Body of pancreas (tissue), 4 donors: ENCODE measurements at regions not wholly inside any gene's neighbourhood (a gene's known extent, or its start where the extent isn't known, plus 50 kb on each side); places are given as distances from the start of the nearest gene placed in this dataset.

ENCODE experiments used
- ATAC-seq: fragments of 150-250 bp; one replicate; pipeline ENCODE4 v1.9.1; 2016
- DNase-seq, 4 donors: peaks; one replicate each; pipeline ENCODE4 v3.0.0-alpha.2; 2019
- H3K27ac ChIP-seq, 4 donors: fragments of 200-600 bp; sonication (generic); 1 replicate in 3 of 4; 2 replicates in 1 of 4; pipeline versions ENCODE4 v1.5.1 to v1.6.1; 2016 to 2019; ENCODE audit warnings: mild to moderate bottlenecking in 1 of 4, mixed read lengths in 1 of 4, moderate library complexity in 1 of 4
- H3K27me3 ChIP-seq, 2 donors: fragments of 200-600 bp; sonication (generic); one replicate each; pipeline ENCODE4 v1.6.0; 2016; ENCODE audit warnings: mild to moderate bottlenecking in 1 of 2
- H3K36me3 ChIP-seq, 2 donors: fragments of 200-600 bp; sonication (generic); replicated peaks in 1 of 2; 2 replicates each; pipeline ENCODE4 v1.5.1; 2016; ENCODE audit warnings: low read depth in 2 of 2; ENCODE audit not compliant: insufficient read depth in 1 of 2
- H3K4me1 ChIP-seq: fragments of 200-600 bp; sonication (generic); one replicate; pipeline ENCODE4 v1.6.0; 2016
- H3K4me3 ChIP-seq, 2 donors: fragments of 200-600 bp; sonication (generic); 1 replicate in 1 of 2; 2 replicates in 1 of 2; pipeline ENCODE4 v1.5.1; 2016 to 2019
- H3K9me3 ChIP-seq, 3 donors: fragments of 200-600 bp; sonication (generic); 1 replicate in 2 of 3; 2 replicates in 1 of 3; pipeline ENCODE4 v1.5.1; 2016
- POLR2A ChIP-seq, 3 donors: fragments of 450-650 bp; IDR thresholded peaks; one replicate each; pipeline ENCODE4 v1.6.1; 2016; ENCODE audit warnings: antibody characterized with exemption in 3 of 3, mild to moderate bottlenecking in 2 of 3
- WGBS, 2 donors: methylation state at CpG; one replicate each; pipeline ENCODE4 v1.1.5; 2017; 5-methylcytosine and 5-hydroxymethylcytosine counted together
- intact Hi-C: fragments of 100-400 bp; cut with DNase I; formaldehyde crosslinking; loops from one replicate; pipeline ENCODE4 v1.15.1; 2023
- TF ChIP-seq, protein P1 (sequence below), 7 experiments: fragments of 450-650 bp in 4 of 7; fragments of 200-600 bp in 3 of 7; sonication (generic) in 3 of 7; IDR thresholded peaks; one replicate each; pipeline ENCODE4 v1.5.1; 2016 to 2019; ENCODE audit warnings: antibody characterized with exemption in 7 of 7

DNA sequence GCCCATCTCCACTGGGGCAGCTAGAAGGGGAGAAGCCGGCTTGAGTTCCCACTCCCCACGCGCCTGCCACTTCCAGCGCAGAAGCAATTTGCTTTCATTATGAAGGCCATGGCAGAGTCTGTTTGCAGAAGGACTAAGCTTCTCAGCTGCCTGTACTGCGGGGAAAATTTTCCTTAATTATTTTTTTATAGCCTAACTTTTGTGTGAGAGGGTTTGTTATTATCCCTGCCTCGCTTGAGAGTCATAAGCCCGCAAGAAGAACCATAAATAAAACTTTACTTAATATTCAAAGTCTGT lies 56.0 kb upstream of the DLK1 start:
- intact Hi-C loops, result no loop called here
- Histone ChIP-seq H3K9me3 (no peaks in the 10 kb centered on the region), H3K4me3 (no peak overlapping the region), H3K27ac (no peak overlapping the region), H3K4me1 (peaks cover 24% of the 10 kb centered on the region), H3K36me3 (no peaks in the 10 kb centered on the region), H3K27me3 (no peaks in the 10 kb centered on the region)
- ATAC-seq (no peak), DNase-seq (no peak)
- TF ChIP-seq, protein P1, sequence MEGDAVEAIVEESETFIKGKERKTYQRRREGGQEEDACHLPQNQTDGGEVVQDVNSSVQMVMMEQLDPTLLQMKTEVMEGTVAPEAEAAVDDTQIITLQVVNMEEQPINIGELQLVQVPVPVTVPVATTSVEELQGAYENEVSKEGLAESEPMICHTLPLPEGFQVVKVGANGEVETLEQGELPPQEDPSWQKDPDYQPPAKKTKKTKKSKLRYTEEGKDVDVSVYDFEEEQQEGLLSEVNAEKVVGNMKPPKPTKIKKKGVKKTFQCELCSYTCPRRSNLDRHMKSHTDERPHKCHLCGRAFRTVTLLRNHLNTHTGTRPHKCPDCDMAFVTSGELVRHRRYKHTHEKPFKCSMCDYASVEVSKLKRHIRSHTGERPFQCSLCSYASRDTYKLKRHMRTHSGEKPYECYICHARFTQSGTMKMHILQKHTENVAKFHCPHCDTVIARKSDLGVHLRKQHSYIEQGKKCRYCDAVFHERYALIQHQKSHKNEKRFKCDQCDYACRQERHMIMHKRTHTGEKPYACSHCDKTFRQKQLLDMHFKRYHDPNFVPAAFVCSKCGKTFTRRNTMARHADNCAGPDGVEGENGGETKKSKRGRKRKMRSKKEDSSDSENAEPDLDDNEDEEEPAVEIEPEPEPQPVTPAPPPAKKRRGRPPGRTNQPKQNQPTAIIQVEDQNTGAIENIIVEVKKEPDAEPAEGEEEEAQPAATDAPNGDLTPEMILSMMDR (IDR thresholded peaks at IDR 0.05), result no peak
- TF ChIP-seq POLR2A (IDR thresholded peaks at IDR 0.05), result no peak
- 34 to 65% methylated on average over 4 to 7 of the region's 7 CpGs for WGBS, 2 donors

DNA sequence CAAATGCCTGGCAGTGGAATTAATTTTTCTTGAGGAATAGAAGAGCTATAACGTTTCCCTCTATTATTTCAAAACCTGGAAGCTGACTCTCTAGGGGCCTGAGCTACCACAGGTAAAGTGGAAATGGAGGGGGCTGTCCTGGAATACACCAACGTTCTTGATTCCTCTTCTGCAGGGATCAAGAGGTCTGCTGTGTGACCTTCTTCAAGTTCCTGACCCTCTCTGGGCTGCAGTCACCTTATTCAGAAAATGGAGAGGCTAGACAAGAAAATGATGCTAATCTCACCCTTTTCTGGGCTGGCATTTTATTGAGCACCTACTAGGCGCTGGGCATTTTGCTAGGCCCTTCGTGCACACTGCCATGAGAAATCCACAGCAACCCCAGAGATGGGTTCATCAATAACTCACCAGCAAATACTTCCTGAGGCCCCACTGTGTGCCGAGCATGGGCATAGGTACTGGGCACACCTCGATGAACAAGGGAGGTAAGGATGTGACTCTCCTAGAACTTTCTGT lies 55.2 kb upstream of the DLK1 start:
- H3K9me3 ChIP-seq, result no peaks in the 10 kb centered on the region
- H3K27ac ChIP-seq, result no peak overlapping the region
- H3K36me3 ChIP-seq, result no peaks in the 10 kb centered on the region
- TF ChIP-seq, protein P1 (IDR thresholded peaks at IDR 0.05), result no peak
- TF ChIP-seq POLR2A (IDR thresholded peaks at IDR 0.05), result no peak
- H3K4me1 ChIP-seq, result peaks cover 16% of the 10 kb centered on the region
- no peak for ATAC-seq
- no peaks in the 10 kb centered on the region for H3K27me3 ChIP-seq
- H3K4me3 ChIP-seq, result no peak overlapping the region
- WGBS, 2 donors, result 56 to 59% methylated on average over 6 of the region's 6 CpGs
- DNase-seq, result no peak
- intact Hi-C loops, result no loop called here

DNA sequence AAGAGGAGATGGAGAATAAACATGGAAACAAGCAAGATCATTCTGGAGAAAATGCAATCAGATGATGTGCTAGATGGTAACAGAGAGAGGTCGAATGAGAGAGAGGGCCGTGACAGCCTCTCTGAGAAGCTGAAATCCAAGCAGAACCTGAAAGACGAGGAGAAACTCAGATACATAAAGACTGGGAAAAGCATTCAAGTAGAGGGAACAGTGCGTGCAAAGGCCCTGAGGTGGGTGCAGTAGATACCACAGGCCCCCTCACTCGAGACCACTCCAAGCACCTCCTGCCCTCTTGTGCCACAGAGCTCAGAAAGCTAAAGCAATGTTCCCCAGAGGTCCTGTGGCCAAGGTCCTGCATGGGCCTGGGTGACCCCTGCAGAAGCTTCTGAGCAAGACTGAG lies 54.8 kb upstream of the DLK1 start:
- WGBS, 2 donors, result 56 to 66% methylated on average over 5 of the region's 5 CpGs
- H3K9me3 ChIP-seq, result no peaks in the 10 kb centered on the region
- no peaks in the 10 kb centered on the region for H3K27me3 ChIP-seq
- H3K4me3 ChIP-seq, result no peak overlapping the region
- no peak for ATAC-seq
- no peak for DNase-seq
- no peak overlapping the region for H3K27ac ChIP-seq
- intact Hi-C loops, result no loop called here
- peaks cover 15% of the 10 kb centered on the region for H3K4me1 ChIP-seq
- no peaks in the 10 kb centered on the region for H3K36me3 ChIP-seq
- no peak for TF ChIP-seq POLR2A (IDR thresholded peaks at IDR 0.05)
- TF ChIP-seq, protein P1 (IDR thresholded peaks at IDR 0.05), result no peak

DNA sequence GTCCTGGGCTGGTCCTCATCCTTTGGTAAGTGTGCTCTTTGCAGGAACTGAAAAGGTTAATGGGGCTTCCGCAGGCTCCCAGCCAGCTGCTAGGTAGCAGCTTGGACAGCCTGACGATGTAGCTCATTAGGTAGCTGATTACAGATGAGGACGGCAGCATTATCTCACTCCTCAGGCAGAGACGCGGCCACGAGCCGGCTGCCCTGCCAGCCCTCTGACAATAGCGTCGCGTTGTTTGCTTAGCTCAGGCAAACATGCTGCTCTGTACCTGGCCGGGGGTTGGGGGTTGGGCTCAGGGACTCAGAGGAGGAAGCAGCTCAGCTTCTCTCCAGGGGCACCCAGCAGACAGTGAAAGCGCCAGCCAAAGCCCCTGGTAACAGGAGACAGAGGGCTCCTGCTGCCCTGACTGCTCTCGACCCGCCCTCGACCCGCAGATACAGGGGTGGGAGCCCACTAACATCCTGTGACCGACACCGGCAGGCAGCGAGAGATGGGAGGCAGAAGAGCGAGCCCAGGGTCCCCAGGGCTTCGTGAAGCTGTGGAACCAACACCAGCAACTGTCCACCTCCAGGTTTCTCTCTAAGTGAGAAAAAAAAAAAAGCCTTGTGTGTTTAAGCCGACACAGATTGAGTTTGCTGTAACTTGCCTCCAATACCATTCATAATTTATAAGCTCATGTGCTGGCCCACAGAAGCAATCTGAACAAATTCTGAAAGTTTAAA lies 53.4 kb upstream of the DLK1 start:
- Histone ChIP-seq H3K4me1 (peaks cover 25% of the 10 kb centered on the region), H3K27ac (no peak overlapping the region), H3K27me3 (no peaks in the 10 kb centered on the region), H3K4me3 (no peak overlapping the region), H3K36me3 (no peaks in the 10 kb centered on the region), H3K9me3 (no peaks in the 10 kb centered on the region)
- intact Hi-C loops, result no loop called here
- ATAC-seq (peak; percentile 86), DNase-seq (peak; percentile 74 to 81 (median 78))
- peak in 1 of 3 donors; percentile 17 for TF ChIP-seq POLR2A (IDR thresholded peaks at IDR 0.05)
- TF ChIP-seq, protein P1 (IDR thresholded peaks at IDR 0.05), result no peak
- WGBS, 2 donors, result 28 to 35% methylated on average over 11 to 22 of the region's 22 CpGs

DNA sequence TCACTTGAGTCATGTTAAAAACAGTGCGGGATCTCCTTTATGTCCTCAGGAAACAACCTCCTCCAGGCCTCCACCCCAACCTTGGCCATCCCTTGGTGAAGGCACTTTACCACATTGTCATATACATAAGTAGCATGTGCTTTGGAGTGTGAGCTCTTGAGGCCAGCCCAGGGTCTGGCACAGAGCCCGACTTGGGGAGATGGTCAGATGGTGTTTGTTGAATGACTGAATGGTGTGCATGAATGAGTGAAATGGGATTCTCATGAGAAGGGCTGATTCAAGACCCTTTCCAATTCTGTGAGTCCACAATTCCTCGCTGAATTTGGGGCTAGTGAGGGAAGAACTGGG lies 52.9 kb upstream of the DLK1 start:
- no peaks in the 10 kb centered on the region for H3K36me3 ChIP-seq
- peaks cover 28% of the 10 kb centered on the region for H3K4me1 ChIP-seq
- no peaks in the 10 kb centered on the region for H3K27me3 ChIP-seq
- intact Hi-C loops, result no loop called here
- WGBS, 2 donors, result 79 to 83% methylated on average over 3 of the region's 3 CpGs
- DNase-seq, result no peak
- H3K9me3 ChIP-seq, result no peaks in the 10 kb centered on the region
- H3K27ac ChIP-seq, result no peak overlapping the region
- no peak overlapping the region for H3K4me3 ChIP-seq
- TF ChIP-seq POLR2A (IDR thresholded peaks at IDR 0.05), result no peak
- TF ChIP-seq, protein P1 (IDR thresholded peaks at IDR 0.05), result no peak
- no peak for ATAC-seq
